Stomach (tissue), 4 donors: ENCODE measurements at regions not wholly inside any gene's neighbourhood (a gene's known extent, or its start where the extent isn't known, plus 50 kb on each side); places are given as distances from the start of the nearest gene placed in this dataset.

Source experiments
- EP300 ChIP-seq: sonication (generic); formaldehyde crosslinking; IDR thresholded peaks from one replicate; pipeline ENCODE4 v1.6.1; 2017; ENCODE audit warnings: antibody characterized with exemption
- POLR2A ChIP-seq, 4 donors: fragments of 450-650 bp; IDR thresholded peaks; one replicate each; pipeline ENCODE4 v1.6.1; 2016; ENCODE audit warnings: antibody characterized with exemption in 4 of 4, control low read depth in 2 of 4, mild to moderate bottlenecking in 1 of 4, moderate library complexity in 1 of 4

GRCh38 chr6:113758826-113759574, 98.1 kb upstream of the MARCKS start:
- no peak for TF ChIP-seq POLR2A (IDR thresholded peaks at IDR 0.05)
- TF ChIP-seq EP300: no peak
